GM23338 (cell line): ENCODE measurements at regions not wholly inside any gene's neighbourhood (a gene's known extent, or its start where the extent isn't known, plus 50 kb on each side); places are given as distances from the start of the nearest gene placed in this dataset.

Experiments
- ATAC-seq: fragments of 200-7000 bp; cut with Tn5 transposase; 3 replicates; pipeline ENCODE4 v1.9.1; 2020
- DNase-seq: peaks from one replicate; pipeline ENCODE4 v3.0.0-alpha.2; 2015; ENCODE audit warnings: low spot score
- H2AFZ ChIP-seq: fragments of 200-600 bp; sonication (generic); 2 replicates; pipeline ENCODE4 v1.8.0; 2016; ENCODE audit warnings: antibody characterized with exemption, mild to moderate bottlenecking, moderate library complexity
- H3F3A ChIP-seq: fragments of 200-600 bp; sonication (generic); replicated peaks from 2 replicates; pipeline ENCODE4 v1.8.0; 2017; ENCODE audit warnings: antibody characterized with exemption, mixed run types, low read depth
- H3K27ac ChIP-seq: fragments of 200-600 bp; sonication (generic); 2 replicates; pipeline ENCODE4 v1.6.1; 2016; ENCODE audit warnings: low read depth
- H3K27me3 ChIP-seq: fragments of 200-600 bp; sonication (generic); 2 replicates; pipeline ENCODE4 v1.8.0; 2016; ENCODE audit warnings: mild to moderate bottlenecking, mixed run types, moderate library complexity; ENCODE audit not compliant: insufficient read depth
- H3K36me3 ChIP-seq: fragments of 200-600 bp; sonication (generic); 2 replicates; pipeline ENCODE4 v1.8.0; 2016; ENCODE audit warnings: mild to moderate bottlenecking; ENCODE audit not compliant: insufficient read depth
- H3K4me1 ChIP-seq: fragments of 200-600 bp; sonication (generic); 2 replicates; pipeline ENCODE4 v1.8.0; 2016; ENCODE audit warnings: mild to moderate bottlenecking, moderate library complexity; ENCODE audit not compliant: insufficient read depth
- H3K4me2 ChIP-seq: fragments of 200-600 bp; sonication (generic); 2 replicates; pipeline ENCODE4 v1.7.1; 2017; ENCODE audit warnings: mixed run types
- H3K4me3 ChIP-seq: fragments of 200-600 bp; sonication (generic); 2 replicates; pipeline ENCODE4 v1.6.1; 2016; ENCODE audit warnings: mixed run types
- H3K79me2 ChIP-seq: fragments of 200-600 bp; sonication (generic); replicated peaks from 2 replicates; pipeline ENCODE4 v1.8.0; 2017; ENCODE audit warnings: mild to moderate bottlenecking; ENCODE audit not compliant: insufficient read depth
- H3K9me2 ChIP-seq: fragments of 200-600 bp; sonication (generic); 2 replicates; pipeline ENCODE4 v1.8.0; 2017; ENCODE audit not compliant: insufficient read depth
- H4K20me1 ChIP-seq: fragments of 200-600 bp; sonication (generic); replicated peaks from 2 replicates; pipeline ENCODE4 v1.8.0; 2017; ENCODE audit warnings: mild to moderate bottlenecking; ENCODE audit not compliant: insufficient read depth
- H3K27ac Mint-ChIP-seq: 2 replicates; pipeline ENCODE4 v1.8.0; 2020; ENCODE audit warnings: inconsistent platforms, mild to moderate bottlenecking, moderate library complexity, mixed read lengths
- H3K27me3 Mint-ChIP-seq: 3 replicates; pipeline ENCODE4 v1.8.0; 2022; ENCODE audit warnings: low read depth, mild to moderate bottlenecking, moderate library complexity, mixed read lengths, inconsistent platforms; ENCODE audit not compliant: insufficient read depth, poor library complexity
- H3K36me3 Mint-ChIP-seq: 3 replicates; pipeline ENCODE4 v1.8.0; 2021; ENCODE audit warnings: low read depth, mild to moderate bottlenecking, inconsistent platforms, moderate library complexity, mixed read lengths
- H3K4me1 Mint-ChIP-seq: 3 replicates; pipeline ENCODE4 v1.8.0; 2020; ENCODE audit warnings: mild to moderate bottlenecking, inconsistent platforms, mixed read lengths
- H3K4me3 Mint-ChIP-seq: 3 replicates; pipeline ENCODE4 v1.8.0; 2021; ENCODE audit warnings: moderate library complexity, mild to moderate bottlenecking, inconsistent platforms, mixed read lengths
- H3K9me3 Mint-ChIP-seq: 3 replicates; pipeline ENCODE4 v1.8.0; 2020; ENCODE audit warnings: moderate library complexity, mild to moderate bottlenecking, inconsistent platforms, mixed read lengths
- CREB1 ChIP-seq: fragments of 250-450 bp; sonication (Bioruptor Pico); IDR thresholded peaks from 2 replicates; pipeline ENCODE4 v1.5.0; 2020; ENCODE audit warnings: low read depth, mild to moderate bottlenecking, moderate library complexity
- EZH2 ChIP-seq: fragments of 200-600 bp; sonication (generic); IDR thresholded peaks from one replicate; pipeline ENCODE4 v1.8.0; 2017; ENCODE audit warnings: antibody characterized with exemption, mild to moderate bottlenecking, low read depth; ENCODE audit not compliant: unreplicated experiment
- EZH2phosphoT487 ChIP-seq: fragments of 200-600 bp; sonication (generic); IDR thresholded peaks from one replicate; pipeline ENCODE4 v1.8.1; 2018; ENCODE audit warnings: antibody characterized with exemption; ENCODE audit not compliant: unreplicated experiment
- JUNB ChIP-seq: IDR thresholded peaks from one replicate; pipeline ENCODE4 v1.6.1; 2016; ENCODE audit warnings: antibody characterized with exemption; ENCODE audit not compliant: unreplicated experiment
- NANOG ChIP-seq: IDR thresholded peaks from 2 replicates; pipeline ENCODE4 v1.6.1; 2016; ENCODE audit warnings: antibody characterized with exemption, borderline replicate concordance
- POLR2AphosphoS5 ChIP-seq: IDR thresholded peaks from 2 replicates; pipeline ENCODE4 v1.6.1; 2016; ENCODE audit warnings: antibody characterized with exemption, low read depth
- STAT1 ChIP-seq: IDR thresholded peaks from one replicate; pipeline ENCODE4 v1.6.1; 2016; ENCODE audit warnings: antibody characterized with exemption; ENCODE audit not compliant: unreplicated experiment
- ZNF114 ChIP-seq: fragments of 250-450 bp; sonication (Bioruptor Pico); IDR thresholded peaks from 2 replicates; pipeline ENCODE4 v1.5.0; 2020; ENCODE audit warnings: mild to moderate bottlenecking, moderate library complexity
- ZNF331 ChIP-seq: fragments of 250-450 bp; sonication (Bioruptor Pico); IDR thresholded peaks from 2 replicates; pipeline ENCODE4 v1.5.0; 2020; ENCODE audit warnings: low read depth, mild to moderate bottlenecking, moderate library complexity
- TF ChIP-seq, protein P1 (sequence below): IDR thresholded peaks from one replicate; pipeline ENCODE4 v1.6.1; 2018; ENCODE audit warnings: antibody characterized with exemption; ENCODE audit not compliant: unreplicated experiment
- TF ChIP-seq, protein P2 (sequence below), 2 experiments: fragments of 200-600 bp in 1 of 2; sonication (generic) in 1 of 2; conservative IDR thresholded peaks; 2 replicates each; pipeline versions ENCODE4 v1.5.1 to v1.6.1; 2016 to 2017; ENCODE audit warnings: antibody characterized with exemption in 2 of 2, low read depth in 2 of 2, mild to moderate bottlenecking in 2 of 2, moderate library complexity in 1 of 2
- TF ChIP-seq, protein P3 (sequence below): fragments of 250-450 bp; sonication (Bioruptor Pico); IDR thresholded peaks from 2 replicates; pipeline ENCODE4 v1.5.0; 2020; ENCODE audit warnings: mild to moderate bottlenecking, moderate library complexity
- TF ChIP-seq, protein P4 (sequence below): IDR thresholded peaks from 2 replicates; pipeline ENCODE4 v1.6.1; 2016; ENCODE audit warnings: antibody characterized with exemption

DNA sequence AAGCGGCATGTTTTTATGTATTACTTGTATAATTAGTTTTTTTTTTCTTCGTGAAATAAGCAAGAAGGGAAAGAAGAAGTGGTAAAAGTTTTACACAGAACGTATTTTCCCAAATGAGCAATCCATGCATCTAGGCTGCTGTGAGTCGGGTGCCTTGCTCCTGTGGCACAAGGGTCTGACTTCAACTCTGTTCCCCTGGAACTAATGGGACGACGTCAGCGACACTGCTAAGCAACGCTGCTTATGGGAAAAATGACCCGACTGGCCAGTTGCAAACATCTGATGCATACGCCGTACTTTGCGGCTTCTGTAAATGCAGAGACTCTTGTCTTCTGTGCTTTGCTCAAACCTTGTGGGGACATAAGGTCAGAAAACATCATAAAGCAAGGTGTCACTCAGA lies 66.3 kb downstream of the MPP7 start:
- Mint-ChIP-seq H3K9me3 (no peaks in the 10 kb centered on the region), H3K4me1 (peaks cover 2% of the 10 kb centered on the region; the same call in 1 of the 3 replicates), H3K27me3 (no peaks in the 10 kb centered on the region), H3K4me3 (no peak overlapping the region), H3K27ac (no peak overlapping the region), H3K36me3 (no peaks in the 10 kb centered on the region)
- TF ChIP-seq, protein P1, sequence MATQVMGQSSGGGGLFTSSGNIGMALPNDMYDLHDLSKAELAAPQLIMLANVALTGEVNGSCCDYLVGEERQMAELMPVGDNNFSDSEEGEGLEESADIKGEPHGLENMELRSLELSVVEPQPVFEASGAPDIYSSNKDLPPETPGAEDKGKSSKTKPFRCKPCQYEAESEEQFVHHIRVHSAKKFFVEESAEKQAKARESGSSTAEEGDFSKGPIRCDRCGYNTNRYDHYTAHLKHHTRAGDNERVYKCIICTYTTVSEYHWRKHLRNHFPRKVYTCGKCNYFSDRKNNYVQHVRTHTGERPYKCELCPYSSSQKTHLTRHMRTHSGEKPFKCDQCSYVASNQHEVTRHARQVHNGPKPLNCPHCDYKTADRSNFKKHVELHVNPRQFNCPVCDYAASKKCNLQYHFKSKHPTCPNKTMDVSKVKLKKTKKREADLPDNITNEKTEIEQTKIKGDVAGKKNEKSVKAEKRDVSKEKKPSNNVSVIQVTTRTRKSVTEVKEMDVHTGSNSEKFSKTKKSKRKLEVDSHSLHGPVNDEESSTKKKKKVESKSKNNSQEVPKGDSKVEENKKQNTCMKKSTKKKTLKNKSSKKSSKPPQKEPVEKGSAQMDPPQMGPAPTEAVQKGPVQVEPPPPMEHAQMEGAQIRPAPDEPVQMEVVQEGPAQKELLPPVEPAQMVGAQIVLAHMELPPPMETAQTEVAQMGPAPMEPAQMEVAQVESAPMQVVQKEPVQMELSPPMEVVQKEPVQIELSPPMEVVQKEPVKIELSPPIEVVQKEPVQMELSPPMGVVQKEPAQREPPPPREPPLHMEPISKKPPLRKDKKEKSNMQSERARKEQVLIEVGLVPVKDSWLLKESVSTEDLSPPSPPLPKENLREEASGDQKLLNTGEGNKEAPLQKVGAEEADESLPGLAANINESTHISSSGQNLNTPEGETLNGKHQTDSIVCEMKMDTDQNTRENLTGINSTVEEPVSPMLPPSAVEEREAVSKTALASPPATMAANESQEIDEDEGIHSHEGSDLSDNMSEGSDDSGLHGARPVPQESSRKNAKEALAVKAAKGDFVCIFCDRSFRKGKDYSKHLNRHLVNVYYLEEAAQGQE: no peak
- TF ChIP-seq ZNF331 (CRISPR knock-in tag) (no peak), POLR2AphosphoS5 (no peak), JUNB (no peak), EZH2phosphoT487 (no peak), EZH2 (no peak), NANOG (no peak), CREB1 (CRISPR knock-in tag) (no peak), STAT1 (no peak), ZNF114 (CRISPR knock-in tag) (no peak)
- TF ChIP-seq, protein P2, sequence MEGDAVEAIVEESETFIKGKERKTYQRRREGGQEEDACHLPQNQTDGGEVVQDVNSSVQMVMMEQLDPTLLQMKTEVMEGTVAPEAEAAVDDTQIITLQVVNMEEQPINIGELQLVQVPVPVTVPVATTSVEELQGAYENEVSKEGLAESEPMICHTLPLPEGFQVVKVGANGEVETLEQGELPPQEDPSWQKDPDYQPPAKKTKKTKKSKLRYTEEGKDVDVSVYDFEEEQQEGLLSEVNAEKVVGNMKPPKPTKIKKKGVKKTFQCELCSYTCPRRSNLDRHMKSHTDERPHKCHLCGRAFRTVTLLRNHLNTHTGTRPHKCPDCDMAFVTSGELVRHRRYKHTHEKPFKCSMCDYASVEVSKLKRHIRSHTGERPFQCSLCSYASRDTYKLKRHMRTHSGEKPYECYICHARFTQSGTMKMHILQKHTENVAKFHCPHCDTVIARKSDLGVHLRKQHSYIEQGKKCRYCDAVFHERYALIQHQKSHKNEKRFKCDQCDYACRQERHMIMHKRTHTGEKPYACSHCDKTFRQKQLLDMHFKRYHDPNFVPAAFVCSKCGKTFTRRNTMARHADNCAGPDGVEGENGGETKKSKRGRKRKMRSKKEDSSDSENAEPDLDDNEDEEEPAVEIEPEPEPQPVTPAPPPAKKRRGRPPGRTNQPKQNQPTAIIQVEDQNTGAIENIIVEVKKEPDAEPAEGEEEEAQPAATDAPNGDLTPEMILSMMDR (conservative IDR thresholded peaks at IDR 0.05; ENCODE audit: low read depth in 2 of 2): no peak
- TF ChIP-seq, protein P3, sequence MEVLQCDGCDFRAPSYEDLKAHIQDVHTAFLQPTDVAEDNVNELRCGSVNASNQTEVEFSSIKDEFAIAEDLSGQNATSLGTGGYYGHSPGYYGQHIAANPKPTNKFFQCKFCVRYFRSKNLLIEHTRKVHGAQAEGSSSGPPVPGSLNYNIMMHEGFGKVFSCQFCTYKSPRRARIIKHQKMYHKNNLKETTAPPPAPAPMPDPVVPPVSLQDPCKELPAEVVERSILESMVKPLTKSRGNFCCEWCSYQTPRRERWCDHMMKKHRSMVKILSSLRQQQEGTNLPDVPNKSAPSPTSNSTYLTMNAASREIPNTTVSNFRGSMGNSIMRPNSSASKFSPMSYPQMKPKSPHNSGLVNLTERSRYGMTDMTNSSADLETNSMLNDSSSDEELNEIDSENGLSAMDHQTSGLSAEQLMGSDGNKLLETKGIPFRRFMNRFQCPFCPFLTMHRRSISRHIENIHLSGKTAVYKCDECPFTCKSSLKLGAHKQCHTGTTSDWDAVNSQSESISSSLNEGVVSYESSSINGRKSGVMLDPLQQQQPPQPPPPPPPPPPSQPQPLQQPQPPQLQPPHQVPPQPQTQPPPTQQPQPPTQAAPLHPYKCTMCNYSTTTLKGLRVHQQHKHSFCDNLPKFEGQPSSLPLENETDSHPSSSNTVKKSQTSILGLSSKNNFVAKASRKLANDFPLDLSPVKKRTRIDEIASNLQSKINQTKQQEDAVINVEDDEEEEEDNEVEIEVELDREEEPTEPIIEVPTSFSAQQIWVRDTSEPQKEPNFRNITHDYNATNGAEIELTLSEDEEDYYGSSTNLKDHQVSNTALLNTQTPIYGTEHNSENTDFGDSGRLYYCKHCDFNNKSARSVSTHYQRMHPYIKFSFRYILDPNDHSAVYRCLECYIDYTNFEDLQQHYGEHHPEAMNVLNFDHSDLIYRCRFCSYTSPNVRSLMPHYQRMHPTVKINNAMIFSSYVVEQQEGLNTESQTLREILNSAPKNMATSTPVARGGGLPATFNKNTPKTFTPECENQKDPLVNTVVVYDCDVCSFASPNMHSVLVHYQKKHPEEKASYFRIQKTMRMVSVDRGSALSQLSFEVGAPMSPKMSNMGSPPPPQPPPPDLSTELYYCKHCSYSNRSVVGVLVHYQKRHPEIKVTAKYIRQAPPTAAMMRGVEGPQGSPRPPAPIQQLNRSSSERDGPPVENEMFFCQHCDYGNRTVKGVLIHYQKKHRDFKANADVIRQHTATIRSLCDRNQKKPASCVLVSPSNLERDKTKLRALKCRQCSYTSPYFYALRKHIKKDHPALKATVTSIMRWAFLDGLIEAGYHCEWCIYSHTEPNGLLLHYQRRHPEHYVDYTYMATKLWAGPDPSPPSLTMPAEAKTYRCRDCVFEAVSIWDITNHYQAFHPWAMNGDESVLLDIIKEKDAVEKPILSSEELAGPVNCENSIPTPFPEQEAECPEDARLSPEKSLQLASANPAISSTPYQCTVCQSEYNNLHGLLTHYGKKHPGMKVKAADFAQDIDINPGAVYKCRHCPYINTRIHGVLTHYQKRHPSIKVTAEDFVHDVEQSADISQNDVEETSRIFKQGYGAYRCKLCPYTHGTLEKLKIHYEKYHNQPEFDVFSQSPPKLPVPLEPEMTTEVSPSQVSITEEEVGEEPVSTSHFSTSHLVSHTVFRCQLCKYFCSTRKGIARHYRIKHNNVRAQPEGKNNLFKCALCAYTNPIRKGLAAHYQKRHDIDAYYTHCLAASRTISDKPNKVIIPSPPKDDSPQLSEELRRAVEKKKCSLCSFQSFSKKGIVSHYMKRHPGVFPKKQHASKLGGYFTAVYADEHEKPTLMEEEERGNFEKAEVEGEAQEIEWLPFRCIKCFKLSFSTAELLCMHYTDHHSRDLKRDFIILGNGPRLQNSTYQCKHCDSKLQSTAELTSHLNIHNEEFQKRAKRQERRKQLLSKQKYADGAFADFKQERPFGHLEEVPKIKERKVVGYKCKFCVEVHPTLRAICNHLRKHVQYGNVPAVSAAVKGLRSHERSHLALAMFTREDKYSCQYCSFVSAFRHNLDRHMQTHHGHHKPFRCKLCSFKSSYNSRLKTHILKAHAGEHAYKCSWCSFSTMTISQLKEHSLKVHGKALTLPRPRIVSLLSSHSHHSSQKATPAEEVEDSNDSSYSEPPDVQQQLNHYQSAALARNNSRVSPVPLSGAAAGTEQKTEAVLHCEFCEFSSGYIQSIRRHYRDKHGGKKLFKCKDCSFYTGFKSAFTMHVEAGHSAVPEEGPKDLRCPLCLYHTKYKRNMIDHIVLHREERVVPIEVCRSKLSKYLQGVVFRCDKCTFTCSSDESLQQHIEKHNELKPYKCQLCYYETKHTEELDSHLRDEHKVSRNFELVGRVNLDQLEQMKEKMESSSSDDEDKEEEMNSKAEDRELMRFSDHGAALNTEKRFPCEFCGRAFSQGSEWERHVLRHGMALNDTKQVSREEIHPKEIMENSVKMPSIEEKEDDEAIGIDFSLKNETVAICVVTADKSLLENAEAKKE: no peak
- TF ChIP-seq, protein P4, sequence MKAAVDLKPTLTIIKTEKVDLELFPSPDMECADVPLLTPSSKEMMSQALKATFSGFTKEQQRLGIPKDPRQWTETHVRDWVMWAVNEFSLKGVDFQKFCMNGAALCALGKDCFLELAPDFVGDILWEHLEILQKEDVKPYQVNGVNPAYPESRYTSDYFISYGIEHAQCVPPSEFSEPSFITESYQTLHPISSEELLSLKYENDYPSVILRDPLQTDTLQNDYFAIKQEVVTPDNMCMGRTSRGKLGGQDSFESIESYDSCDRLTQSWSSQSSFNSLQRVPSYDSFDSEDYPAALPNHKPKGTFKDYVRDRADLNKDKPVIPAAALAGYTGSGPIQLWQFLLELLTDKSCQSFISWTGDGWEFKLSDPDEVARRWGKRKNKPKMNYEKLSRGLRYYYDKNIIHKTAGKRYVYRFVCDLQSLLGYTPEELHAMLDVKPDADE: no peak
- DNase-seq (no peak), ATAC-seq (no peak)
- H2AFZ ChIP-seq: no peak overlapping the region
- no peaks in the 10 kb centered on the region for H3K79me2 ChIP-seq
- H3K4me3 ChIP-seq: no peak overlapping the region
- H3F3A ChIP-seq: no peaks in the 10 kb centered on the region
- H4K20me1 ChIP-seq: no peaks in the 10 kb centered on the region
- H3K4me2 ChIP-seq: no peak overlapping the region
- no peaks in the 10 kb centered on the region for H3K27me3 ChIP-seq
- H3K36me3 ChIP-seq: no peaks in the 10 kb centered on the region
- H3K4me1 ChIP-seq: no peaks in the 10 kb centered on the region
- H3K27ac ChIP-seq: no peak overlapping the region
- H3K9me2 ChIP-seq: no peaks in the 10 kb centered on the region
